ENCODE measurements at regions not wholly inside any gene's neighbourhood (a gene's known extent, or its start where the extent isn't known, plus 50 kb on each side); places are given as distances from the start of the nearest gene placed in this dataset.

- no peak for TF ChIP-seq CTCF (IDR thresholded peaks at IDR 0.05; ENCODE audit: low read depth, low read length, poor library complexity, severe bottlenecking)
- TF ChIP-seq EZH2phosphoT487 (IDR thresholded peaks at IDR 0.05; ENCODE audit: borderline replicate concordance, low read length): no peak
Observed at GRCh38 chr15:99842071-99842470, 108.8 kb upstream of the LYSMD4 start.
